GM18867 (cell line): ENCODE measurements at regions not wholly inside any gene's neighbourhood (a gene's known extent, or its start where the extent isn't known, plus 50 kb on each side); places are given as distances from the start of the nearest gene placed in this dataset.
"Not testable (repeated sequence)": the region's sequence is repeated elsewhere in the genome, so short reads cannot be mapped to it uniquely, and the experiment has no call there.

Experiments used
- ATAC-seq: cut with Tn5 transposase; IDR thresholded peaks from one replicate; pipeline ENCODE4 v1.9.1; 2021; ENCODE audit warnings: mild to moderate bottlenecking, moderate library complexity; ENCODE audit not compliant: unreplicated experiment

GRCh38 chr1:194062962-194063361 lies 876.5 kb upstream of the B3GALT2 start:
- ATAC-seq, result no peak

DNA sequence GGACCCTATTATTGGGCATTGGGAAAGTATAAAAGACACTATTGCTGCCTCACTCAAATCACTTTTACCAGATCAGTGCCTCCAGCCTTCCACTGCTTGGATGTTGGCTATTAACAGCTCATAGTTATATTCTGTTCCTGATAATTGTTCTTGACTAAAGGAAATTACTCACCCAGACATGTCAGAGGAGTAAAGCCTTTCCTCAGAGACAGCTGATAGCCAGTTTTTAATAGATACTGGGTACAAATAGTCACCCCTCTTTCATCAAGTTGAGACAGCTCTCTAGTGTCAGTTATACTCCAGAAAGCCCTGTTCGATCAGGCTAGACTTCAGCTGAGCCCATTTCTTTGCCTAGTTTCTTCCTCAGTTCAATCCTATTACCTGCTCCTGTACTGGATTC lies 876.1 kb upstream of the B3GALT2 start:
- no peak for ATAC-seq

GRCh38 chr1:194060481-194060880 lies 874.1 kb upstream of the B3GALT2 start:
- no peak for ATAC-seq

- ATAC-seq, result not testable (repeated sequence)
Measured at GRCh38 chr1:194058268-194058667, 871.9 kb upstream of the B3GALT2 start.

GRCh38 chr1:194056169-194056568 lies 869.8 kb upstream of the B3GALT2 start:
- ATAC-seq, result no peak

DNA sequence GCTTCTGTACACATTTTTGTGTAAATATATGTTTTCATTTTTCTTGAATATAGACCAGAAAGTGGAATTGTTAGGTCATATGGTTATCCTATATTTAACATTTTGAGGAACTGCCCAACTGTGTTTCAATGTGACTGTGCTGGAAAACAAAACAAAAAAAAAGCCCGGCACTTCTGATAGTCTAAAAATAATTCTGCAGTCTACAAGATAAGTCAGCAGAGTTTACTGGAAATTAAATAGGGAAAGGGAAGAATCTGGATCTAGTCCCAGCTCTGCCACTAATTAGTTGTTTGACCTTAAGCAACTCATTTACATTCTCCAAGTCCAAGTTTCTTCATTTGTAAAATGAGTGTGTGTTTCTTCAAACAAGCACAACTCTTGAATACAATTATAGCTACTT lies 869.1 kb upstream of the B3GALT2 start:
- no peak for ATAC-seq

DNA sequence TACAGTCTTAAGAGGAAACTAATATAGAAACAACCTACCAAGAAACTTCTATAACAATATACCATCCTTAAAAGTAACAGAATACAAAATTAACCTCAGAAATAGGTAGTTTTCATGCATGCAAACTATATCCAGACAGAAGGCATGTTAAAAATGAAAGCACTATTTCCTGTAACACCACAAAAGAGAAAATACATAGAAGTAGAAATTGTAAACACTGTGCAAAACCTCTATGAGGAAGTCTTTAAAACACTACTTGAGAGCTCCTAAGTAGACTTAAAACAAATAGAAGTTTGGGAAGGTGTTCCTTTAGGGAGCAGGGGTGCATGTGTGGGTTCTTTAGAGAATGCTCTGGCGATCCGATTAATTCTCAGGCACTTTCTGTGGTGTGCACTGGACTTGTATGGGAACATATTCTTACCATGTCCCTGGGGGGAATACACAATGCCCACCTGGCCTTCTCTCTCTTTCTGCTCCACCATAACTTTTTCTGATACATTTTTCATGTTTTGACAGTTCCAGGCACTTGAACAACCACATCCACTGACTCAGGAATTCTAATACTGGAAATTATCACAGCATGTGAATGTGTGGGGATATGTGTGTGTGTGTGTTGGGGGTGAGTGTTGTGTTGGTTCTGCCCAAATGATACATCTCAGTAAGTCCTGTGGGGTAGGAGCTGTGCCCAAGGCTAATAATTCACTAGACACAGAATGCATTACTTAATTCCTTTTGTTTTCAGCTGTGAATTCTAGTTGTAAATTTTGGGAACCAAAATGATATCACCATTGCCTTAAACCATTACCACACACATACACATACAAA lies 866.3 kb upstream of the B3GALT2 start:
- ATAC-seq, result peak; percentile 77

- no peak for ATAC-seq
Measured at GRCh38 chr1:194047921-194048320, 861.5 kb upstream of the B3GALT2 start.

GRCh38 chr1:194047206-194047605 lies 860.8 kb upstream of the B3GALT2 start:
- no peak for ATAC-seq

DNA sequence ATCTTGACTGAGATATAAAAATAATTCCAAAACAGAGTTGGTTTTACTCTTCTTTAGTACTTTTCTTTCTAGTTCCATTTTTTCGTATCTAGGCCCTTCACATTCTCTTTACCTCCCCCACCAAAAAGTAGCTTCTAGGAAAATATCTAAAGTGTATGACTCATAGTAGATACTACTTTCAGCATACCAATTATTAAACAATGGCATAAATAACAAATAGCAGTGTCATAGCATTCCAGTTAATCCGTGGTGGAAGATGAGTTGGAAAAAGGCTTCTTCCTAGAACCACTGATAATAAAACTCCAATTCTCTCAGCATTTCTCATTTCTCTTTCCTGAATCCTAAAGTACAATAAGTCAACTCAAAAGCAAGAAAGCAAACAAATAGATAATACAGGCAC lies 859.0 kb upstream of the B3GALT2 start:
- ATAC-seq, result no peak

DNA sequence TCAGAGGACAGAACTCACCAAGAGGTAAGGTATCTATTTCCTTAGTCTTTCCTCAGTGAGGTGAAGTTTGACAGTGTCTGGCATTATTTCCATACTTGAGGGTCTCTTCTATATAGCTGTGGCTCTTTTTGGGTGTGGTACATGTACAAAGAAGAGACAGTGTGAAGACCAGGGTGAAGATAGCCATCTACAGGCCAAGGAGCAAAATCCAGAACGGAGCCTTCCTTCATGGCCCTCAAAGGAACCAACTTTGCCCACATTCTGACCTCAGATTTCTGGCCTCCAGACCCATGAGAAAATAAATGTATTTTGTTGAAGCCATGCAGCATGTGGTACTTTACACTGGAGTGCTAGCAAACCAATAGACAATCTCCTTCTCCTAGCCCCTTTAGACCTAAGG lies 858.5 kb upstream of the B3GALT2 start:
- no peak for ATAC-seq

DNA sequence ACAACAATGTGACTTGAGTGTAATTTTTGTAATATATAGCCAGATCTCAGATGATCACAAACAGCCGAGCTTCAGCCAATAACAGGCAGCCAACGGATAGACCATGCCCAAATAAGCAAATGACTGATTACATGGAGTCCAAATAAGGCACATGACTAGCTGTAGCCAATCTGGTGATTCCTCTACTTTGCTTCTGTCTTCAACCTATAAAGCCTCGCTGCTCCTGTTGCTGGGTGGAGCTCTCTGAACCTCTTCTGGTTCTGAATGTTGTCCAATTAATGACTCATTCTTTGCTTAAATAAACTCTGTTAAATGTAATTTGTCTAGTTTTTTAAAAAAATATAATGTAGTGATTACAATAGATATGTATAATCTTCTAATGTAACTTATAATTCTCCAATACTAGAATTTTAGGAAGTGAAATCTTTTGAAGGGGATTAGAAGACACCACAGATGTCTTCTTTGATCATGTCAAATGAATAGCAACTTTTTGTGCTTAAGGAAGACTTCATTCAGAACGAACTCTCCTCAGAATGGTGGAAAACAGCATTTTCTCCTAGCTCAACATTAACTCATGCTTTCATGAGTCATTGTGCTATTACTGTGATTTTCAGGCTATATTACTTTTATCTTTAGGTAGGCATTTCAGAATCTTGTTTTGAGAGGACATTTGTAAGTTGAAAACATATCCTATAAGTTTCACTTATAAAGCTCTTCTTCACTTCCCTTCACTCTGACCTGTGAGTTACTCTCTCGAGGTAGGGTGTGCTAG lies 857.8 kb upstream of the B3GALT2 start:
- ATAC-seq, result no peak

GRCh38 chr1:194042736-194043135 lies 856.3 kb upstream of the B3GALT2 start:
- no peak for ATAC-seq

GRCh38 chr1:194040496-194040895 lies 854.1 kb upstream of the B3GALT2 start:
- no peak for ATAC-seq

DNA sequence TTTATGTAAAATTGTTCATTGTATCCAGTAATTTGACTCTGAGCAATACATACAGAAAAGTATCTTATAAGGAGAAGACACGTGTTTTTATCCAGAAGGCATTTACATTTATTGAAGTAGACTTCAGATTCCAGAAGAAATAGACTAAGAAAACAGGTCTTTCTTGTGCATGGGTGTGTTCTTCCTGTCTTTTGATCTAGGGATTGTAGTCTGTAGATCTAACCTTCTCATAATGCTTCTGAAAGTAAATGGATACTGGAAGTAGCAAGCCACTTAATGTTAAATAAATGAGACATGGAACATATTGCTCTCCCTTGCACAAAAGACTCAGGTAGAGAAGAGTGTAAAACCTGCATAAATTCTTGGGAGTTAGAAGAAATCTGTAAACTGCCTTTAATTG lies 853.2 kb upstream of the B3GALT2 start:
- ATAC-seq, result no peak

GRCh38 chr1:194033646-194034045 lies 847.2 kb upstream of the B3GALT2 start:
- no peak for ATAC-seq

- no peak for ATAC-seq
Measured at GRCh38 chr1:194028002-194028401, 841.6 kb upstream of the B3GALT2 start.

DNA sequence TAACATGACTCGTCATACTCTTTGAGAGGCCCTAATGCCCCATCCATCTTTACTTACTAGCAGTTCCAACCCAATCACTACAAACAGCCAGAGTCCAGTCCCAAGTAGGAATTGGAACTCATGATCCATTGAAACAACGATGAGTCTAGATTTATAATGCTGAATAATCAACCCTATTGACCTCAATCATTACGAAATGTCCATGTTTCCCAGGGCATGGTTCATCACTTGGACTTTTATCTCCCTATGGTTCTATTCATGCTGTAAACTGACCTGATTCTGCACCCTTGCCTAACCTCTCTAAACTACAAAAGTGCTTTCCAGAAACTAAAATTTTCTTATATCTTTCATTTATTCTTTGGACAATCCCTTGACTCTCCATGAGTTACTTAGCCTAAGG lies 840.0 kb upstream of the B3GALT2 start:
- ATAC-seq, result no peak

DNA sequence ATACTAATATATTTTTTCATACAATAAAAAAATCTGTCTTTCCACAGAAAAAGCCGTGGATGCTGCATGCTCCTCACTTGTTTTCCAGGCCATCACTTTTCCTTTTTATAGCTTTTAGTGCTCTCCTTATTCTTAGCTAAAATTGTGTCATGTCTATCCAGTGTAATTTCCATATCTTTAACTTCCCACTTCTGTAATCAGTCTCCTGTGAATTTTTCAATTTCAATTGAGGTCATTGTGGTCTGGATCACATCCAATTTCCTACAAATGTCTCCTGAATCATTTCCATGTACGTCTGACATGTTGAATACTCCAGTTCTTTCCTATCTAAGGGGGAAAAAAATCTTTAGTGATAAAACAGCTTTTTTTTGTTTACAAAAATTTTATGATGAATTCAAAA lies 838.2 kb upstream of the B3GALT2 start:
- ATAC-seq, result no peak

DNA sequence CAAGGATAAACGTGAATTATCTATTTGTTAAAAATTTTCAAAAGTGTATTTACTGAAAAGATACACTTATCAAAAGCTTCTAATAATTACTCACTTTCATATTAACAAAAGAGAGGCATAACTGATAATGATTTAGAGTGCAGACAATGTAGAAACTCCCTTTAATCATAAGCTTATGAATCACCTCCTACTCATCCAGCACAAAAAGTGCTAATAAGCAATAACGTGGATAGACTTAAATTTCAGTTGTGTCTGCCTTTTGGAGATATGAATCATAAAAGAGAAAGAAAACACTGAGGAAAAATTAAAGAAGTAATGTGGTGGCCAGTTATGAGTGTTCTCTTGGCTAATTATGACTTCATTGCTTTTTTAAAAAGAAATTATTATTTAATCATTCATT lies 827.6 kb upstream of the B3GALT2 start:
- ATAC-seq, result no peak

- ATAC-seq, result no peak
Measured at GRCh38 chr1:194013561-194013960, 827.1 kb upstream of the B3GALT2 start.

DNA sequence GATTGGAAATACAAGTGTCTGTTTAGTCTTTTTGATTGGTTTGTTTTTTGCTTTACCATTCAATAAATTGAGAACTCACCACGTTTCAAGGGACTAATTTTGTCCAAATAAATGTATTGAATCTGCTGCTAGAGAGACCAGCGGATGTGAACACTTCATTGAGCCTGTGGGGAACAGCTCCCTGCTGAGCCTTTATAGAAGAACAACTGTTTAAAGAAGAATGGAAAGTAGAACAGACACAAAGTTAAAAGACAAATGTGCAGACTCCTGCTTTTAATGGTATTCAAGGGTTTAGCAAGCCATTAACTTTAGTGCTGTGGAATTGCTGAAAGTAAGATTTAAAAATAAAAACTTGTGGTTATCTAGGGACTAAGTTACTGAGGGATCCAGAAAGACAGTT lies 817.7 kb upstream of the B3GALT2 start:
- ATAC-seq, result no peak
